Muscle of back (tissue), 3 donors: ENCODE measurements at regions not wholly inside any gene's neighbourhood (a gene's known extent, or its start where the extent isn't known, plus 50 kb on each side); places are given as distances from the start of the nearest gene placed in this dataset.
"Not testable (repeated sequence)": the region's sequence is repeated elsewhere in the genome, so short reads cannot be mapped to it uniquely, and the experiment has no call there.

ENCODE experiments used
- DNase-seq, 3 donors: peaks; one replicate each; pipeline versions ENCODE4 v3.0.0 to v3.0.0-alpha.2; 2013

GRCh38 chr3:194867270-194867983, 181.7 kb downstream of the FAM43A start:
- DNase-seq = peak in 1 of 3 donors; percentile 53

GRCh38 chr3:194868831-194869230, 183.1 kb downstream of the FAM43A start:
- no peak for DNase-seq

GRCh38 chr3:194869482-194870169, 183.9 kb downstream of the FAM43A start:
- peak in 1 of 3 donors; percentile 63 for DNase-seq

GRCh38 chr3:194870394-194871110, 184.9 kb downstream of the FAM43A start:
- no peak for DNase-seq

- peak in 2 of 3 donors; percentile 71 to 73 for DNase-seq
Measured at GRCh38 chr3:194871143-194871863, 185.6 kb downstream of the FAM43A start.

GRCh38 chr3:194871864-194872668, 186.4 kb downstream of the FAM43A start:
- no peak for DNase-seq

- peak in 1 of 3 donors; percentile 54 for DNase-seq
Measured at GRCh38 chr3:194872669-194872977, 186.9 kb downstream of the FAM43A start.

- DNase-seq = not testable (repeated sequence)
Measured at GRCh38 chr3:194873474-194873873, 187.8 kb downstream of the FAM43A start.

GRCh38 chr3:194874206-194874605, 188.5 kb downstream of the FAM43A start:
- no peak for DNase-seq

GRCh38 chr3:194874783-194875182, 189.1 kb downstream of the FAM43A start:
- DNase-seq = no peak

- no peak for DNase-seq
Measured at GRCh38 chr3:194875581-194876402, 190.1 kb downstream of the FAM43A start.

- peak in 1 of 3 donors; percentile 62 for DNase-seq
Measured at GRCh38 chr3:194876403-194877095, 190.9 kb downstream of the FAM43A start.

GRCh38 chr3:194877291-194878119, 191.8 kb downstream of the FAM43A start:
- DNase-seq = peak in 1 of 3 donors; percentile 83

- DNase-seq = no peak
Measured at GRCh38 chr3:194879126-194879877, 193.6 kb downstream of the FAM43A start.

- peak in 1 of 3 donors; percentile 67 for DNase-seq
Measured at GRCh38 chr3:194879991-194880939, 194.6 kb downstream of the FAM43A start.
